IPS-NIHi11 (cell line): ENCODE measurements at regions not wholly inside any gene's neighbourhood (a gene's known extent, or its start where the extent isn't known, plus 50 kb on each side); places are given as distances from the start of the nearest gene placed in this dataset.
"Not testable (repeated sequence)": the region's sequence is repeated elsewhere in the genome, so short reads cannot be mapped to it uniquely, and the experiment has no call there.

ENCODE experiments used
- DNase-seq: peaks from one replicate; pipeline ENCODE4 v3.0.0; 2012; ENCODE audit warnings: mixed read lengths, low spot score

GRCh38 chr14:36411951-36412350, 91.5 kb upstream of the MBIP start:
- not testable (repeated sequence) for DNase-seq

DNA sequence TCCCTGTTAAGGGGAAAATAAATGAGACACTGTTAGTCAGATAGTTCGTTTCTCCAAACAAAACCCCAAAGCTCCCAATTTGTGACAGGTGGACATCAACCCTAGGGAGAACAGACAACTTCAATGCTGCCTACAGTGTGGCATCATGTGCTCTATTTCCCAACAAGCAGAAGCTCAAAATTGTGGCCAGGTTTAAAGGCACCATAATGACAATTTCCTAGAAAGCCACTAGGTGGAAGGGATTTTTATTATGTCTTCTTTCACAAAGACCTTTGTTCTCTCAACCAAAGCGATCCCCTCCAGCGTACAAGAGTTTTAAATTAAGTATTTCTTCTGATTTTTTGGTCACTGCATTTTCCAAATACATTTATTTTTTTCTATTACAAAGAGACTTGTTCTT, 88.0 kb upstream of the MBIP start:
- DNase-seq = no peak

DNA sequence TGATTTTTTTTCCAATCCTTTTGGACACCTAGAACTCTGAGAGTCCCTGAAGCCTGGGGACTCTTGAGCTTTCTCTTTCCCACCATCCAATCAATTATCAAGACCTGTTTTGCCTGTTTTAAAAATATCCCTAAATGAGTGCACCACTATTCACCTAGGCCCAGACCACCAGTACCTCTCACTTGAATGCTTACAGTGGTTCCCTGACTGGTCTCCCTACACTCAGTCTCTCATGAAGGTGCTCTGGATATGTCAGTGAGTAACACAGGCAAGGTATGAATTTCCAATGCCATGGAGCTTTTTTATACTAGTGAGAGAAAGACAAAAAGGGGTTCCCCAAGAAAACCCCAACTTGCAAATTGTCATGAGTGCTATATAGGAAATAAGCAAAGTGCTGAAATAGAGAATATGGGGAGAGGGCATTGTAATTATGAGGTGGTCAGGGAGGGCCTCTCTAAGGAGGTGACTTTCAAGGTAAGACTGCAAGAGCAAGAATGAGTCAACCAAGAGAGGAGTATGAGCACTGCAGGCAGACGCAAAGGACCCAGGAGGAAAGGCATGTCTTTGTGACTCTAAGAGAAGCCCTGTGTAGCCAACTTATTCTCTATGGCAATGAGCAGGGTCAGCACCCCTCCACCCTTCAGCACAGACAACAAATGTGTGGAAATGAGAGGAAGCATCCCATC, 85.3 kb upstream of the MBIP start:
- DNase-seq = no peak

GRCh38 chr14:36402867-36403266, 82.4 kb upstream of the MBIP start:
- no peak for DNase-seq

DNA sequence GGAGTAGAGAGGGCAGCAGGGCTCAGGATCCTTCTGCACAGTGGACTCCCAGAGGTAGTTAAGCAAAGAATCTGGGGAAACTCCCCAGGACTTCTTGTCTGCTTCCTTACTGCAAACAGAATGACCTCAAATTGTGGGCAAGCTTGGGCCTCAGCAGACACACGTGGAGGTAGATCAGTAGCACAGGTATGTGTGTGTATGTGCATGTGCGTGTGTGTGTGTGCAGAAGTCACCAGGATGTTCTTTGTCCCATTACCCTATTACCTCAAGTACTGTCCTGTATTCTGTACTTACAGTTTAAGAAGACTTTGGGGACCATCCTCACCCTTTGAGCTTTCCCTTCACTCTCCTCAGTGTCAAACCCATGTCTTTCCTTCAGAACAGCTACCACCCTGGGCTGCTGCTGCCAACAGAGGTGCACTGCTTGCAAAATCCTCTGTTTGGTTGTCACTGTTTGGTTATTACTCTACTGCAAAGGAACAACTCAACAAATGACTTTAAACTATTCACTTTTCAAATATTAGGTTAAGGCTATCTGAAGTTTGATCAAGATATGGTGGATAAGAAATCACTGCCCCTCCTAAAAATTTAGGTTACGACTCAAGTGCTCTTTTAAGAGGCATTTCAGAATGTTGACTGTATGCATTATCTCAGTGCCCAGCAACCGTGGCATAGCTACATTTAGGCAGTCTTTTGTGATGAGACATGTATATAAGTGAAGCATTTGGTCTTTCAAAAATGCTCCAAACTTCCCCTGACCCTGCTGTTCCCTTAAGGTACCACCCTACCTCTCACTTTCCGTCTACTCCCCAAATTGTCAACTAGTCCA, 78.2 kb upstream of the MBIP start:
- DNase-seq = no peak

GRCh38 chr14:36397357-36397756, 76.9 kb upstream of the MBIP start:
- no peak for DNase-seq

- DNase-seq = no peak
These were observed 76.4 kb upstream of the MBIP start for GRCh38 chr14:36396798-36397197.

DNA sequence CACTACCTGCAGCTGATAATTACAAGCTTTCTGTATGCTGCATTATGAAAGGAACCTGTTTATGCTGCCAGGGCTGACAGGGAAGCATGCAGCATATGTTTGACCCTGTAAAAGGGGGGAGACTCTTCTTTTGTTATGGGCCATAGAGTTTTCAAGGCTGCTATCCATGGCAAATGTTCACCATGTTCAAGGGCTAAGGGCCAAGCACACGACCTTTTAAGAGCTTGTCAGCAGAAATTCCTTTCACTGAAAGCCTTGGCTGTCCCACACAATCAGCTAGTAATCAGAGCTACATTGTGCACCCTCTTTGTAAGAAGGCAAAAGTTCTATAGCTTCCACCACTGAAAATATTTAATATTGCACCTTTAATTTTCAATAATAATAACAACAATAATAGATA, 74.2 kb upstream of the MBIP start:
- DNase-seq = no peak

GRCh38 chr14:36390718-36391117, 70.3 kb upstream of the MBIP start:
- DNase-seq = no peak

GRCh38 chr14:36383767-36384431, 63.5 kb upstream of the MBIP start:
- no peak for DNase-seq

- DNase-seq = peak; percentile 90
These were observed 53.7 kb upstream of the MBIP start for GRCh38 chr14:36373982-36374673.
